ENCODE measurements at regions not wholly inside any gene's neighbourhood (a gene's known extent, or its start where the extent isn't known, plus 50 kb on each side); places are given as distances from the start of the nearest gene placed in this dataset.

DNA sequence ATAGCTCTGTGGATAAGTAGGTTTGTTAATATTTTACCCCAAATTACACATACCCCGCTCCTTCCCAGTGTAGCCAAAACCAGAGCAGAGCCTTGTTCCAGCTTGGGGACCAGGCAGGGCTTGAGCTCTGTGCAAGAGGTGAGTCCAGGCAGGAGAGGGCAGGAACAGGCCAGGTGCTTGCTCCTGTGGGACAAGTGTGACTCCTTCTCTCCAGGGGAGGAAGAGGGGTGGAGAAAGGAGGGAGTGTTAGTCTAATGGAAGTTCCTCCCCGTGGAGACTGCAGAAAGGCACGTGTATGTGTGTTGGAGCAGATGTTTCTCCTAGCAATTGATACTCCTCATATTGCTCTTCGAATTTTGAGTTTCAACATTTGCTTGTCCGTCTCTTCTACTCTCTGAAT lies 201.0 kb downstream of the FGF9 start:
- DNase-seq (no peak), ATAC-seq (ENCODE audit: low read depth) (no peak)
- Histone ChIP-seq H4K8ac (ENCODE audit: low read depth in 2 of 2, low read length in 2 of 2) (no peak overlapping the region), H2AK9ac (replicated peaks; ENCODE audit: low read depth, low read length, poor library complexity) (no peak overlapping the region), H3K18ac (ENCODE audit: low read depth, low read length) (no peak overlapping the region), H2AFZ (replicated peaks; ENCODE audit: low read length, poor library complexity) (no peak overlapping the region), H3K56ac (ENCODE audit: extremely low read depth, insufficient read depth, low read length) (no peak overlapping the region), H2BK5ac (ENCODE audit: low read depth, low read length, poor library complexity, severe bottlenecking) (no peak overlapping the region), H2BK120ac (ENCODE audit: low read depth, low read length) (no peak overlapping the region), H3K4me2 (ENCODE audit: low read depth, low read length) (no peak overlapping the region), H3K9me1 (ENCODE audit: insufficient read depth, low read length) (peaks cover 3% of the 10 kb centered on the region; the same call in 1 of the 2 replicates), H3K4me1 (ENCODE audit: control insufficient read depth, insufficient read depth, low read length) (peaks cover 8% of the 10 kb centered on the region), H3K9me3 (ENCODE audit: control insufficient read depth, insufficient read depth, low read length) (no peaks in the 10 kb centered on the region), H2BK20ac (ENCODE audit: low read depth, low read length) (0 out of 2 replicates have a peak overlapping the region, but pooled peaks have one; percentile 48), H3K23ac (ENCODE audit: low read depth, low read length) (no peak overlapping the region), H2AK5ac (ENCODE audit: low read depth, low read length) (no peak overlapping the region), H3K9ac (ENCODE audit: low read depth, low read length) (no peak overlapping the region), H3K14ac (replicated peaks; ENCODE audit: low read depth, low read length) (no peak overlapping the region; the same call in 1 of the 2 replicates), H3K79me1 (ENCODE audit: low read depth in 1 of 2, low read length in 2 of 2) (no peaks in the 10 kb centered on the region), H3K27me3 (ENCODE audit: control insufficient read depth, insufficient read depth, low read length) (no peaks in the 10 kb centered on the region), H2BK15ac (ENCODE audit: low read depth, low read length) (no peak overlapping the region), H4K91ac (ENCODE audit: insufficient read depth, low read depth, low read length) (no peak overlapping the region; the same call in 1 of the 2 replicates), H4K5ac (ENCODE audit: low read depth, low read length) (no peak overlapping the region), H4K20me1 (ENCODE audit: insufficient read depth, low read length) (no peaks in the 10 kb centered on the region), H3K36me3 (ENCODE audit: control insufficient read depth, insufficient read depth, low read length) (no peaks in the 10 kb centered on the region), H3K4ac (ENCODE audit: low read depth, low read length) (no peak overlapping the region), H3K27ac (ENCODE audit: insufficient read depth, low read length) (no peak overlapping the region), H3K4me3 (ENCODE audit: insufficient read depth, low read depth, low read length) (no peak overlapping the region)
- in situ Hi-C loops (cut with MboI; ENCODE audit: low sequenced_read_pairs) (no loop called here), dilution Hi-C loops (cut with HindIII; ENCODE audit: low sequenced_read_pairs, unreplicated experiment) (no loop called here), intact Hi-C loops (cut with micrococcal nuclease) (no loop called here)
- POLR2A ChIA-PET (ENCODE audit: unreplicated experiment) = no interaction called here
- TF ChIP-seq CEBPB (IDR thresholded peaks at IDR 0.05; ENCODE audit: low read depth, low read length) (no peak), MAZ (IDR thresholded peaks at IDR 0.05; ENCODE audit: borderline replicate concordance, low read depth, low read length) (no peak), CTCF (conservative IDR thresholded peaks at IDR 0.05; ENCODE audit: low read depth, low read length) (no peak), FOS (IDR thresholded peaks at IDR 0.05; ENCODE audit: low read depth, low read length) (no peak)
- TF ChIP-seq, protein P1, sequence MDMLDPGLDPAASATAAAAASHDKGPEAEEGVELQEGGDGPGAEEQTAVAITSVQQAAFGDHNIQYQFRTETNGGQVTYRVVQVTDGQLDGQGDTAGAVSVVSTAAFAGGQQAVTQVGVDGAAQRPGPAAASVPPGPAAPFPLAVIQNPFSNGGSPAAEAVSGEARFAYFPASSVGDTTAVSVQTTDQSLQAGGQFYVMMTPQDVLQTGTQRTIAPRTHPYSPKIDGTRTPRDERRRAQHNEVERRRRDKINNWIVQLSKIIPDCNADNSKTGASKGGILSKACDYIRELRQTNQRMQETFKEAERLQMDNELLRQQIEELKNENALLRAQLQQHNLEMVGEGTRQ (IDR thresholded peaks at IDR 0.05; ENCODE audit: low read depth, low read length) = no peak
- CTCF ChIA-PET = interaction anchor here (0.5 kb wide), 1 partner anchor 32 kb away, joined by 3 read pairs; no protein-coding TSS in a partner anchor
- no TSS peak for BruUV-seq (replicated peaks)
- WGBS, 2 experiments (ENCODE audit: extremely low coverage in 2 of 2, insufficient read length in 1 of 2) = no CpG with 5 or more reads among the region's 5 CpGs
